Liver (tissue), 8 donors: ENCODE measurements at regions not wholly inside any gene's neighbourhood (a gene's known extent, or its start where the extent isn't known, plus 50 kb on each side); places are given as distances from the start of the nearest gene placed in this dataset.

Experiments
- DNase-seq: peaks from one replicate; pipeline ENCODE4 v3.0.0-alpha.2; 2017; ENCODE audit warnings: low spot score
- H3K27ac ChIP-seq, 2 donors: one replicate each; pipeline ENCODE4 v1.7.0; 2013; ENCODE audit warnings: inconsistent platforms in 2 of 2, low read length in 2 of 2, control low read depth in 1 of 2, low read depth in 1 of 2, mild to moderate bottlenecking in 1 of 2
- H3K27me3 ChIP-seq, 4 donors: one replicate each; pipeline versions ENCODE4 v1.6.1 to v1.7.0; 2013; ENCODE audit warnings: low read length in 3 of 4, inconsistent platforms in 1 of 4, mild to moderate bottlenecking in 1 of 4, moderate library complexity in 1 of 4; ENCODE audit not compliant: control insufficient read depth in 4 of 4, insufficient read depth in 4 of 4
- H3K36me3 ChIP-seq, 4 donors: one replicate each; pipeline versions ENCODE4 v1.6.1 to v1.7.0; 2013; ENCODE audit warnings: low read length in 3 of 4, mild to moderate bottlenecking in 3 of 4, low read depth in 1 of 4, moderate library complexity in 1 of 4; ENCODE audit not compliant: control insufficient read depth in 4 of 4, insufficient read depth in 3 of 4
- H3K4me1 ChIP-seq, 4 donors: one replicate each; pipeline versions ENCODE4 v1.6.1 to v1.7.0; 2013; ENCODE audit warnings: low read length in 3 of 4, mild to moderate bottlenecking in 3 of 4, moderate library complexity in 1 of 4; ENCODE audit not compliant: control insufficient read depth in 4 of 4, insufficient read depth in 4 of 4
- H3K4me3 ChIP-seq, 3 donors: one replicate each; pipeline versions ENCODE4 v1.6.1 to v1.7.0; 2013; ENCODE audit warnings: low read length in 3 of 3, control low read depth in 1 of 3, low read depth in 1 of 3, mild to moderate bottlenecking in 1 of 3
- H3K9ac ChIP-seq, 2 donors: one replicate each; pipeline ENCODE4 v1.7.0; 2013; ENCODE audit warnings: low read length in 2 of 2, mild to moderate bottlenecking in 2 of 2, moderate library complexity in 2 of 2, control low read depth in 1 of 2, low read depth in 1 of 2
- H3K9me3 ChIP-seq, 4 donors: one replicate each; pipeline versions ENCODE4 v1.6.1 to v1.7.0; 2013; ENCODE audit warnings: low read length in 3 of 4; ENCODE audit not compliant: control insufficient read depth in 4 of 4
- CTCF ChIP-seq: fragments of 150-350 bp; IDR thresholded peaks from 2 replicates; pipeline ENCODE4 v1.5.1; 2017; ENCODE audit warnings: improper control_type of control experiment, low read depth, low read length; ENCODE audit not compliant: missing input control
- EGR1 ChIP-seq, 2 donors: IDR thresholded peaks; 2 replicates each; pipeline ENCODE4 v1.6.1; 2016 to 2018; ENCODE audit warnings: antibody characterized with exemption in 2 of 2, low read depth in 2 of 2
- FOXA1 ChIP-seq: IDR thresholded peaks from 2 replicates; pipeline ENCODE4 v1.6.1; 2016; ENCODE audit warnings: antibody characterized with exemption
- FOXA2 ChIP-seq: IDR thresholded peaks from 2 replicates; pipeline ENCODE4 v1.6.1; 2016; ENCODE audit warnings: antibody characterized with exemption
- GABPA ChIP-seq, 2 donors: IDR thresholded peaks in 1 of 2; conservative IDR thresholded peaks in 1 of 2; 2 replicates each; pipeline ENCODE4 v1.6.1; 2016; ENCODE audit warnings: antibody characterized with exemption in 2 of 2, mild to moderate bottlenecking in 1 of 2, moderate library complexity in 1 of 2
- HNF4A ChIP-seq, 2 donors: conservative IDR thresholded peaks; 2 replicates each; pipeline ENCODE4 v1.6.1; 2016; ENCODE audit warnings: antibody characterized with exemption in 2 of 2, mild to moderate bottlenecking in 2 of 2
- HNF4G ChIP-seq: IDR thresholded peaks from 2 replicates; pipeline ENCODE4 v1.6.1; 2016; ENCODE audit warnings: antibody characterized with exemption
- JUND ChIP-seq, 2 donors: IDR thresholded peaks; 2 replicates each; pipeline ENCODE4 v1.6.1; 2016; ENCODE audit warnings: antibody characterized with exemption in 2 of 2
- MAX ChIP-seq: IDR thresholded peaks from 2 replicates; pipeline ENCODE4 v1.6.1; 2016; ENCODE audit warnings: antibody characterized with exemption
- NR2F2 ChIP-seq: IDR thresholded peaks from 2 replicates; pipeline ENCODE4 v1.6.1; 2016; ENCODE audit warnings: antibody characterized with exemption
- RAD21 ChIP-seq, 2 donors: IDR thresholded peaks; 2 replicates each; pipeline ENCODE4 v1.6.1; 2016; ENCODE audit warnings: antibody characterized with exemption in 2 of 2, mild to moderate bottlenecking in 2 of 2
- REST ChIP-seq: IDR thresholded peaks from 2 replicates; pipeline ENCODE4 v1.6.1; 2016; ENCODE audit warnings: antibody characterized with exemption, mild to moderate bottlenecking
- RXRA ChIP-seq, 2 donors: IDR thresholded peaks; 2 replicates each; pipeline ENCODE4 v1.6.1; 2017 to 2018; ENCODE audit warnings: antibody characterized with exemption in 2 of 2, mild to moderate bottlenecking in 1 of 2
- SP1 ChIP-seq: IDR thresholded peaks from 2 replicates; pipeline ENCODE4 v1.6.1; 2018; ENCODE audit warnings: antibody characterized with exemption, mild to moderate bottlenecking
- TAF1 ChIP-seq: conservative IDR thresholded peaks from 2 replicates; pipeline ENCODE4 v1.6.1; 2016; ENCODE audit warnings: antibody characterized with exemption, mild to moderate bottlenecking
- YY1 ChIP-seq: IDR thresholded peaks from 2 replicates; pipeline ENCODE4 v1.6.1; 2016; ENCODE audit warnings: antibody characterized with exemption, mild to moderate bottlenecking
- ZBTB33 ChIP-seq: IDR thresholded peaks from 2 replicates; pipeline ENCODE4 v1.6.1; 2016; ENCODE audit warnings: antibody characterized with exemption
- WGBS: extraction: QIAGEN DNeasy Blood & Tissue Kit; methylation state at CpG from one replicate; pipeline ENCODE4 v1.1.7; 2013; 5-methylcytosine and 5-hydroxymethylcytosine counted together
- donor health status: healthy.
- donor health status: healthy.
- donor health status: healthy.
- donor health status: healthy.
- donor health status: healthy.

GRCh38 chr3:193051314-193051713 is 133.7 kb upstream of the MB21D2 start:
- Histone ChIP-seq H3K4me1 (no peaks in the 10 kb centered on the region), H3K9me3 (no peaks in the 10 kb centered on the region), H3K9ac (no peak overlapping the region), H3K27ac (no peak overlapping the region), H3K27me3 (peaks cover 0 to 2% (median 0%) of the 10 kb centered on the region in 4 donors), H3K36me3 (no peaks in the 10 kb centered on the region), H3K4me3 (no peak overlapping the region)
- TF ChIP-seq HNF4G (no peak), CTCF (no peak), GABPA (IDR thresholded peaks at IDR 0.05 in 1 of 2, conservative IDR thresholded peaks at IDR 0.05 in 1 of 2) (no peak), TAF1 (no peak), ZBTB33 (no peak), REST (no peak), RAD21 (IDR thresholded peaks at IDR 0.05) (no peak), HNF4A (conservative IDR thresholded peaks at IDR 0.05) (no peak), MAX (no peak), EGR1 (IDR thresholded peaks at IDR 0.05; ENCODE audit: low read depth in 2 of 2) (no peak), FOXA1 (no peak), NR2F2 (no peak), YY1 (no peak), FOXA2 (no peak), RXRA (IDR thresholded peaks at IDR 0.05) (no peak), JUND (IDR thresholded peaks at IDR 0.05) (no peak), SP1 (no peak)
- no peak for DNase-seq
- WGBS = 90% methylated on average over 4 of the region's 4 CpGs

GRCh38 chr3:193052354-193053045 is 134.8 kb upstream of the MB21D2 start:
- DNase-seq = no peak
- no peak overlapping the region for H3K9ac ChIP-seq
- TF ChIP-seq YY1 = no peak
- no peak for TF ChIP-seq EGR1 (IDR thresholded peaks at IDR 0.05; ENCODE audit: low read depth in 2 of 2)
- no peak for TF ChIP-seq ZBTB33
- TF ChIP-seq CTCF = no peak
- TF ChIP-seq HNF4A (conservative IDR thresholded peaks at IDR 0.05) = no peak
- no peak for TF ChIP-seq JUND (IDR thresholded peaks at IDR 0.05)
- no peak for TF ChIP-seq GABPA (IDR thresholded peaks at IDR 0.05 in 1 of 2, conservative IDR thresholded peaks at IDR 0.05 in 1 of 2)
- no peak for TF ChIP-seq TAF1
- no peak for TF ChIP-seq HNF4G

More at GRCh38 chr3:193052354-193053045, 134.8 kb upstream of the MB21D2 start:
- 82% methylated on average over 8 of the region's 8 CpGs for WGBS
- no peaks in the 10 kb centered on the region for H3K4me1 ChIP-seq
- no peaks in the 10 kb centered on the region for H3K9me3 ChIP-seq
- H3K27me3 ChIP-seq = peaks cover 0 to 2% (median under 1%) of the 10 kb centered on the region in 4 donors
- no peak overlapping the region for H3K4me3 ChIP-seq
- no peaks in the 10 kb centered on the region for H3K36me3 ChIP-seq
- no peak overlapping the region for H3K27ac ChIP-seq
